Parathyroid adenoma (tissue), 2 donors: ENCODE measurements at regions not wholly inside any gene's neighbourhood (a gene's known extent, or its start where the extent isn't known, plus 50 kb on each side); places are given as distances from the start of the nearest gene placed in this dataset.

Experiments used
- H2AFZ ChIP-seq: fragments of 300-600 bp; sonication (generic); one replicate; pipeline ENCODE4 v1.7.0; 2017; ENCODE audit warnings: antibody characterized with exemption, mild to moderate bottlenecking
- H3K27ac ChIP-seq: fragments of 300-600 bp; sonication (generic); one replicate; pipeline ENCODE4 v1.7.0; 2017
- H3K27me3 ChIP-seq: fragments of 300-600 bp; sonication (generic); one replicate; pipeline ENCODE4 v1.7.0; 2017; ENCODE audit warnings: low read length; ENCODE audit not compliant: control insufficient read depth, insufficient read depth
- H3K36me3 ChIP-seq: fragments of 300-600 bp; sonication (generic); one replicate; pipeline ENCODE4 v1.7.0; 2017; ENCODE audit warnings: low read length; ENCODE audit not compliant: control insufficient read depth, insufficient read depth
- H3K4me1 ChIP-seq: fragments of 300-600 bp; sonication (generic); one replicate; pipeline ENCODE4 v1.7.0; 2017; ENCODE audit warnings: control low read depth
- H3K4me2 ChIP-seq: fragments of 300-600 bp; sonication (generic); one replicate; pipeline ENCODE4 v1.7.0; 2017; ENCODE audit warnings: low read length
- H3K4me3 ChIP-seq: fragments of 300-600 bp; sonication (generic); one replicate; pipeline ENCODE4 v1.7.0; 2017; ENCODE audit warnings: low read depth, low read length
- H3K79me2 ChIP-seq: fragments of 300-600 bp; sonication (generic); one replicate; pipeline ENCODE4 v1.7.0; 2017; ENCODE audit warnings: control low read depth
- H3K9ac ChIP-seq: fragments of 300-600 bp; sonication (generic); one replicate; pipeline ENCODE4 v1.7.0; 2017; ENCODE audit warnings: mild to moderate bottlenecking
- H3K9me3 ChIP-seq: fragments of 300-600 bp; sonication (generic); one replicate; pipeline ENCODE4 v1.7.0; 2017; ENCODE audit warnings: low read length; ENCODE audit not compliant: control insufficient read depth
- CTCF ChIP-seq: fragments of 300-600 bp; sonication (generic); IDR thresholded peaks from one replicate; pipeline ENCODE4 v1.7.0; 2017; ENCODE audit warnings: antibody characterized with exemption, mild to moderate bottlenecking
- donor health status: primary hyperparathyroidism.

GRCh38 chr6:150813319-150813992 lies 52.0 kb upstream of the MTHFD1L start:
- no peak for TF ChIP-seq CTCF
- Histone ChIP-seq H2AFZ (no peak overlapping the region), H3K9me3 (no peaks in the 10 kb centered on the region), H3K4me2 (no peak overlapping the region), H3K27me3 (no peaks in the 10 kb centered on the region), H3K79me2 (peaks cover 3% of the 10 kb centered on the region), H3K4me1 (peaks cover 4% of the 10 kb centered on the region), H3K27ac (peak overlapping the region; percentile 55), H3K36me3 (no peaks in the 10 kb centered on the region), H3K4me3 (no peak overlapping the region), H3K9ac (no peak overlapping the region)

GRCh38 chr6:150813993-150814359 lies 51.5 kb upstream of the MTHFD1L start:
- no peaks in the 10 kb centered on the region for H3K9me3 ChIP-seq
- H2AFZ ChIP-seq, result no peak overlapping the region
- peaks cover 3% of the 10 kb centered on the region for H3K79me2 ChIP-seq
- H3K27ac ChIP-seq, result peak overlapping the region; percentile 55
- H3K4me1 ChIP-seq, result peaks cover 4% of the 10 kb centered on the region
- H3K36me3 ChIP-seq, result no peaks in the 10 kb centered on the region
- no peak for TF ChIP-seq CTCF
- H3K4me3 ChIP-seq, result no peak overlapping the region
- no peak overlapping the region for H3K9ac ChIP-seq
- no peaks in the 10 kb centered on the region for H3K27me3 ChIP-seq
- H3K4me2 ChIP-seq, result no peak overlapping the region
